ENCODE measurements at regions not wholly inside any gene's neighbourhood (a gene's known extent, or its start where the extent isn't known, plus 50 kb on each side); places are given as distances from the start of the nearest gene placed in this dataset.

- DNase-seq (ENCODE audit: low read depth in 2 of 2) = peak in 1 of 2 donors; percentile 8
These were observed 131.6 kb downstream of the AQP9 start for GRCh38 chr15:58269455-58270414.

DNA sequence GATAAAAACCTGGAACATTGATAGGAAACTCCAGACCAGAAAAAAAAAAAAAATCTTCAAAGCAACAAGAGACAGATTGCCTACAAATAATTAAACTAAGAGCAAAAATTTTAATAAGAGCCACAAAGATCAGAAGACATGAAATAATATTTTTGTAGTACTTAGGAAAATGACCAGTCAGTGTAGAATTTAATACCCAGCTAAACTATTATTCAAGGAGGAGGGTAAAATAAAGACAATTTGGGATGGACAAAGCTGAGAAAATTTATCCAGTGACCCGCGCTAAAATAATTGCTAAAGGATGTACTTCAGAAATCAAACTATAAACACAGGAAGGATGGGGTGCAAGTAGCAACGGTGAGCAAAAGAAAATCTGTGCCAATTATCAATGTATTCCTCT is 133.2 kb downstream of the AQP9 start:
- no peak for DNase-seq (ENCODE audit: low read depth in 2 of 2)

DNA sequence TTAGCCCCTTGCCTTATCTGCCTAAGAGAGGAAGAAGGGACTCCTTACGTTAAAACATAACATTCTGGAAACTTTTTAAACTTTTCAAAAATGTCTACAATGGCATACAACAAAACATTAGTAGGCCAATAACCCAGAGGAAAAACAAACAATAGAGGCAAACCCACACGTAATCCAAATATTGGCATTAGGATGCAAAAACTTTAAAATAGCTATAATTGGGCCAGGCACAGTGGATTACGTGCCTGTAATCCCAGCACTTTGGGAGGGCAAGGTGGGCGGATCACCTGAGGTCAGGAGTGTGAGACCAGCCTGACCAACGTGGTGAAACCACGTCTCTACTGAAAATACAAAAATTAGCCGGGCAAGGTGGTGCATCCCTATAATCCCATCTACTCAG is 134.9 kb downstream of the AQP9 start:
- no peak for DNase-seq (ENCODE audit: low read depth in 2 of 2)

DNA sequence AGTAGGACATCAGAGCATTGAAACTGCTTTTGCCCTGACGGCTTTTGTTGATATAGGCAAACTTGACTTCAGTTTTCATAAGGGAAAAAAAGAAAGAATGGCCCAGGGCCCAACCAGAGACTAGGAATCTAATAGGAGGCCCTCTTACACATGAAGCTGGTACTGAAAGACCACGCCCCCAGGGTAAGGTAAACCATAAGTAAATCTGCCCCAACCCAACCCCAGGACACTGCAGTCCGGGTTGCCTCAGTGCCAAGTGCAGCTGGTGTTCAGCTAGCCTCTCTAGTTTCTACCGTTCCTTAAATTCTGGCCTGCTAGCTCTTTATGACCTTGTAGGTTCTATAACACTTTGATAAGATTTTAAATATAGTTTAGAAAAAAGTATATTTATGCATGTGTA is 136.7 kb downstream of the AQP9 start:
- DNase-seq (ENCODE audit: low read depth in 2 of 2) = no peak

GRCh38 chr15:58275785-58276184 is 137.6 kb downstream of the AQP9 start:
- no peak for DNase-seq (ENCODE audit: low read depth in 2 of 2)

DNA sequence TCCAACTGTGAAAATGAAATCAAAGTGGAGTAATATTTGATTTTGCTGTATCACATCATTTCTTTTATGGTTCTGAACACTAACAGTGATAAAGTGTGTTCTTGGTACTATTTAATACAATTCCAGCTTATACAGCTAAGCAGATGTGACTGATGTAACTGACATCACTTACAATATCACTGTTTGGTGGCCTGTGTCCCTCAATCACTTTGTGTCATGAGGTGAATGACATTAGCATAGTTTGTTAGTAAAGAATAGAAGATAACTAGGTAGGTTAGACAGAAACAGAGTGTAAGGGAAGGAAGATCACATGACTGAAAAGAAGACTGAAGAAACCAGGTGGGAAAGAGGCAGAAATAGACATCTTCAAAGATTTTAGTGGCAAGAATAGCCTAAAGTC is 138.7 kb downstream of the AQP9 start:
- no peak for DNase-seq (ENCODE audit: low read depth in 2 of 2)

DNA sequence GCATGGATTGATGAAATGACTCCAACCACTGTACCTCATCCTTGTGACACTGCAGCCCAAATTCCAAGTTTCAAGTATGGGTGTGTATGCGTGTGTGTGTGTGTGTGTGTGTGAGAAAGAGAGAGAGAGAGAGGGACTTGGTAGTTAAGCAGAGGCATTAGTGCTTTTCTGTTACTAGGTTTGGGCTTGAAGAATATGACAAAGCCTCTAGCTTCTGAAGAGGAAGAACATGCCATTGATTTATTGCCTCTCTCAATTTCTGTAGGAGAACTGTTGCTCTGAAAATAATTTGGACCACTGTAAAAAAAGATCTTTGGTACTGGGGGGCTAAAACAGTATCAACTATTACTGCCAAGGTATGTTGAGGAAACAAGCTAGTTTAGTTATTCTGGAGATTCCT is 139.2 kb downstream of the AQP9 start:
- DNase-seq (ENCODE audit: low read depth in 2 of 2) = no peak

GRCh38 chr15:58279106-58279505 is 140.9 kb downstream of the AQP9 start:
- no peak for DNase-seq (ENCODE audit: low read depth in 2 of 2)

- no peak for DNase-seq (ENCODE audit: low read depth in 2 of 2)
These were observed 141.5 kb downstream of the AQP9 start for GRCh38 chr15:58279654-58280053.

DNA sequence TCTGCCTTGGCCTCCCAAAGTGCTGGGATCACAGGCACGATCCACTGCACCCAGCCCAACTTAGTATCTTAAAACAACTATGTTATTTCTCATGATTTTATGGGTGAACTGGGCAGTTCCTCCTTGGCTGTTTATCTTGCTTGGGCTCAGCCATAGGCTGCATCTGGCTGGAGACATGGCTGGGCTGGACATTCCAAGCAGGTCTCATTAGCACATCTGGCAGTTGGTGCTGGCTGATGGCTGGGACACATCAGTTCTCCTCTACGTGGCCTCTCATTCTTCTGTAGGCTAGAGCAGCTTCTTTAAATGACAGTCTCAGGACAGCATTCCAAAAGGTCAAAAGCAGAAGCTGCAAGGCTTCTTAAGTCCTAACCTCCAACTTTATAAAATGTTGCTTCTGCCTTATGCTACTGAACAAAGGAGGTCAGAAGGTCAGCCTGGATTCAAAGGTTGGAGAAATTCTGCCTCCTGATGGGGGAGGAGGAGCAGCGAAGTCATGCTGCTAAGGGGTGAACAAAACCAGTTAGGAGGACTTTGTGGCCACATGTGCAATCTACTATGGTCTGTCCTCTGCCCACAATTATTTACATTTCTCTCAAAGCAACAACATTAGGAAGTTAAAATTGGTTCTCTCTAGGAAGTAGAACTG is 144.0 kb downstream of the AQP9 start:
- DNase-seq (ENCODE audit: low read depth in 2 of 2) = no peak

GRCh38 chr15:58283302-58283701 is 145.1 kb downstream of the AQP9 start:
- no peak for DNase-seq (ENCODE audit: low read depth in 2 of 2)

GRCh38 chr15:58284293-58284692 is 146.1 kb downstream of the AQP9 start:
- DNase-seq (ENCODE audit: low read depth in 2 of 2) = no peak

DNA sequence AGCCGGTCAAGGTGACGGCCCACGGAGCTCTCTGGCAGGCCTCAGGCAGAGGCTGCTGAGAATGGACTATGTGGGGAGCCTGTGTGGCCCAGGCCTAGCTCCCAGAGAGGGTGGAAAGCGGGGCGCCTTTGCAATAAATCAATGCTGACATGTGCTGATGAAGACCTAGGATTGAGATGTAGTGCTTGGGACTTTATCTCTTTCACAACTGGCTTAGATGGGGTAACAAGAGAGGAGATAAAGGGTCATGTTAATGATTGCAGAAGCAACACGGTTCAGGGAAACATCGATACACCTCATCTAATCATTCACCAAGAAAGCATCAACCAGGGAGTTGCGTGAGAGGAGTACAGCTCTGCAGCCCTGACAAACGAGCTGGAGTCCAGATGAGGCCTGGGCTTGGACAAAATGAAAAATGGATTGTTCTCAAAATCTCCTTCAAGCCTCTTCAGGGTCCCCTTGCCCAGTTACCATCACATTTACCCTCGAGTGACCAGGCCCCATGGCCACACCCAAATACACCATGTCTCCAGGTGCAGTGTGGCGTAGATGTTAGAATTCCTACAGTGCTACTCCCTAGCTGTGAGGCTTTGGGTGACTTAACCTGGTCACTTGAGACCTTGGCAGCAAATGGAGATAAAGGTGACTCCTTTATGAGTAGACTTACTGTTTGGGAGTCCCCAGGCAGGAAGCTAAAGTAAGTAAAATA is 146.4 kb upstream of the LIPC start:
- DNase-seq (ENCODE audit: low read depth in 2 of 2) = no peak

DNA sequence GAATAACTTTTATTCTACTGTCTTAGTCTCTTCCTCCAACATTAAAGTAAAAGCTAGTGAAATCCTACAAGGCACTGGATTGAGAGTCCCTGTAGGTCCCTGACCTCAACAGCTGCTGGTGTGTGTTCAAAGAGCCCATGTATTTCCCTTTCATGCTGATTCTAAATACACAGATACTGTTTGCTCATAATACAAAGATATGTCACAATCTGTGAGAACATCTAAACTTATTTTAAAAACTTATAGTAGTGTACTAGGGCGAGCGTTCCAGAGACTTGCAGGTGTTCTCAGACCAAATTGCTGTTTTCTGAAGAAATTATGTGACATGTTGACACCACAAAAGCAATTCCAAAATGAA is 145.9 kb upstream of the LIPC start:
- no peak for DNase-seq (ENCODE audit: low read depth in 2 of 2)

GRCh38 chr15:58286523-58286922 is 145.3 kb upstream of the LIPC start:
- DNase-seq (ENCODE audit: low read depth in 2 of 2) = no peak

- DNase-seq (ENCODE audit: low read depth in 2 of 2) = no peak
These were observed 143.9 kb upstream of the LIPC start for GRCh38 chr15:58287891-58288290.

GRCh38 chr15:58288592-58288991 is 143.2 kb upstream of the LIPC start:
- no peak for DNase-seq (ENCODE audit: low read depth in 2 of 2)

- DNase-seq (ENCODE audit: low read depth in 2 of 2) = no peak
These were observed 139.9 kb upstream of the LIPC start for GRCh38 chr15:58291848-58292247.

- DNase-seq (ENCODE audit: low read depth in 2 of 2) = no peak
These were observed 139.0 kb upstream of the LIPC start for GRCh38 chr15:58292751-58293175.

DNA sequence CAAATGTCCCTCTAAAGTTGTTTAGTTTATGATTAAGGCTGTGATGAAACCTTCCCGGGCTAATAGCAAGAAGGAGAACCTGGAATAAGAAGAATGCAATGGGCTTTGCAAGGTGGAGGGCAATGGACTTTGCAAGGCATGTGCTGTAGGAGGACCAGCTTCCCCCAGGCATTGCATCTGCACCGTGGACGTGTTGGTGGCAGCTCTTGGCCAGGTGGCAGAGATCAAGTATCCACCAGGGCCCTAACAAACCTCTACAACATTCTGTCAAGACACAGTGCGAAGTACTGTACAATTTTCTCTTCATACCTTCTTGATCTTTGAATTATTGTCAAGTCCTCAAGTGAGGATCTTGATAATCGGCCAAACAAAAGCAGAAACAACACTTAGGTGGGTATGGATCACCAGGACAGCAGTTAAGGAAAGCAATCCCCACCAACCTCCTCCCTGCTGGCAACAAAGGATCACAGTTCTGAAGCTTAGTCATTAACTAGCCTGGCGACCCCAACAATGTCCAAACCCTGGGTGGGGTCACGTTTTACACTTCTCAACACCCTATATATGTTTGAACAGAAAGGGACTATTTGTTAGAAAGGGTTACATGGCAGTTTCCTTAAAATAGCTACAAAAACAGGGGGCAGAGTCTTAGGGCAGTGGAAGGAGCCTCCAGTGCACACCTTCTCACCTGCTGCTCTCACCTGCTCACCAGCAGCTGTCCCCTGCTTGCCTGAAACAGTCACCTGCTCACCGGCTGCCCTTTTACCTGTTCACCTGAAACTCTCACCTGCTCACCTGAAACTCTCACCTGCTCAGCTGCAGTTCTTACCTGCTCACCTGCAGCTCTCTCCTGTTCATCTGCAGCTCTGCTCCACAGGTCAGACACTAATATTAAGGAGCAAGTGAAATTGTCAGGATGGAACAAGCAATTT is 137.9 kb upstream of the LIPC start:
- no peak for DNase-seq (ENCODE audit: low read depth in 2 of 2)

GRCh38 chr15:58294681-58295254 is 137.0 kb upstream of the LIPC start:
- no peak for DNase-seq (ENCODE audit: low read depth in 2 of 2)
